ENCODE measurements at regions not wholly inside any gene's neighbourhood (a gene's known extent, or its start where the extent isn't known, plus 50 kb on each side); places are given as distances from the start of the nearest gene placed in this dataset.

- Histone ChIP-seq H3K9ac (ENCODE audit: control insufficient read depth, insufficient read depth, low read length) (no peak overlapping the region), H4K20me1 (ENCODE audit: control insufficient read depth, insufficient read depth) (no peaks in the 10 kb centered on the region), H3K27ac (ENCODE audit: control insufficient read depth, insufficient read depth) (no peak overlapping the region), H3K9me3 (replicated peaks; ENCODE audit: control insufficient read depth, insufficient read depth, low read length) (no peaks in the 10 kb centered on the region), H3K79me2 (ENCODE audit: control insufficient read depth, insufficient read depth, low read length) (no peaks in the 10 kb centered on the region), H3K4me2 (ENCODE audit: control insufficient read depth, insufficient read depth) (no peak overlapping the region), H3K4me3 (no peak overlapping the region), H3K36me3 (ENCODE audit: control insufficient read depth in 2 of 2, insufficient read depth in 2 of 2, low read length in 1 of 2) (no peaks in the 10 kb centered on the region), H2AFZ (ENCODE audit: control insufficient read depth, low read depth, low read length) (no peak overlapping the region), H3K27me3 (replicated peaks in 1 of 2; ENCODE audit: control insufficient read depth in 2 of 2, insufficient read depth in 2 of 2, low read length in 1 of 2) (peaks cover 1 to 7% of the 10 kb centered on the region in 2 experiments), H3K4me1 (ENCODE audit: control insufficient read depth, insufficient read depth, low read length) (no peaks in the 10 kb centered on the region)
- ATAC-seq (no peak), DNase-seq (ENCODE audit: low read depth, low spot score) (no peak), FAIRE-seq (no peak)
- ChIA-PET CTCF (interaction anchor here (0.6 to 2.9 kb wide), 5 partner anchors 30 to 291 kb away, joined by 3 to 7 read pairs (median 3); no protein-coding TSS in a partner anchor), POLR2A (no interaction called here), SMC1A (ENCODE audit: uncharacterized antibody, unreplicated experiment) (interaction anchor here (0.8 to 3.6 kb wide), 3 partner anchors 56 to 240 kb away, joined by 3 to 21 read pairs (median 3); no protein-coding TSS in a partner anchor), RAD21 (ENCODE audit: unreplicated experiment) (no interaction called here)
- no TSS peak for BruUV-seq (replicated peaks)
- intact Hi-C loops (cut with micrococcal nuclease; ENCODE audit: unreplicated experiment) (no loop called here), in situ Hi-C loops (cut with MboI) (no loop called here)
- TF ChIP-seq REST (IDR thresholded peaks at IDR 0.05; ENCODE audit: low read depth, low read length) (no peak), ZNF592 (IDR thresholded peaks at IDR 0.05) (no peak), TCF12 (IDR thresholded peaks at IDR 0.05; ENCODE audit: low read depth, low read length) (no peak), BHLHE40 (IDR thresholded peaks at IDR 0.05; ENCODE audit: borderline replicate concordance in 1 of 2, low read depth in 2 of 2, low read length in 1 of 2) (no peak), SMAD1 (IDR thresholded peaks at IDR 0.05; ENCODE audit: low read depth, partially characterized antibody) (no peak)
- TF ChIP-seq, protein P1, sequence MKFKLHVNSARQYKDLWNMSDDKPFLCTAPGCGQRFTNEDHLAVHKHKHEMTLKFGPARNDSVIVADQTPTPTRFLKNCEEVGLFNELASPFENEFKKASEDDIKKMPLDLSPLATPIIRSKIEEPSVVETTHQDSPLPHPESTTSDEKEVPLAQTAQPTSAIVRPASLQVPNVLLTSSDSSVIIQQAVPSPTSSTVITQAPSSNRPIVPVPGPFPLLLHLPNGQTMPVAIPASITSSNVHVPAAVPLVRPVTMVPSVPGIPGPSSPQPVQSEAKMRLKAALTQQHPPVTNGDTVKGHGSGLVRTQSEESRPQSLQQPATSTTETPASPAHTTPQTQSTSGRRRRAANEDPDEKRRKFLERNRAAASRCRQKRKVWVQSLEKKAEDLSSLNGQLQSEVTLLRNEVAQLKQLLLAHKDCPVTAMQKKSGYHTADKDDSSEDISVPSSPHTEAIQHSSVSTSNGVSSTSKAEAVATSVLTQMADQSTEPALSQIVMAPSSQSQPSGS (IDR thresholded peaks at IDR 0.05; ENCODE audit: low read length), result no peak
- WGBS (ENCODE audit: insufficient coverage, insufficient replicate concordance, low lambda C conversion rate, missing lambda C conversion rate), result 22% methylated on average over 9 of the region's 9 CpGs
Measured at GRCh38 chr12:4036671-4037271, 163.6 kb upstream of the PARP11 start.
